Stimulated activated CD8-positive, alpha-beta memory T cell treated with anti-CD3 and anti-CD28 coated beads, Interleukin-15, amount 100 ng/mL, for 1 hour (primary cell): ENCODE measurements at regions not wholly inside any gene's neighbourhood (a gene's known extent, or its start where the extent isn't known, plus 50 kb on each side); places are given as distances from the start of the nearest gene placed in this dataset.
A peak's percentile ranks its signal among the peaks of the same experiment; 100 is the strongest.
"Not testable (repeated sequence)": the region's sequence is repeated elsewhere in the genome, so short reads cannot be mapped to it uniquely, and the experiment has no call there.

Source experiments
- DNase-seq: peaks from one replicate; pipeline ENCODE4 v3.0.0-alpha.2; 2020; ENCODE audit warnings: low read depth

GRCh38 chr1:121519042-121519755 lies 334.4 kb downstream of the SRGAP2C start:
- peak; percentile 52 for DNase-seq

- not testable (repeated sequence) for DNase-seq
Measured at GRCh38 chr1:121519756-121520286, 335.0 kb downstream of the SRGAP2C start.

- DNase-seq: no peak
Measured at GRCh38 chr1:121522061-121522759, 337.4 kb downstream of the SRGAP2C start.

GRCh38 chr1:121523112-121523511 lies 338.3 kb downstream of the SRGAP2C start:
- DNase-seq: not testable (repeated sequence)

GRCh38 chr1:121525355-121525754 lies 340.6 kb downstream of the SRGAP2C start:
- no peak for DNase-seq

GRCh38 chr1:121528958-121529357 lies 344.2 kb downstream of the SRGAP2C start:
- DNase-seq: not testable (repeated sequence)

- DNase-seq: not testable (repeated sequence)
Measured at GRCh38 chr1:121530026-121530425, 345.3 kb downstream of the SRGAP2C start.

GRCh38 chr1:121531747-121532146 lies 347.0 kb downstream of the SRGAP2C start:
- not testable (repeated sequence) for DNase-seq

- DNase-seq: not testable (repeated sequence)
Measured at GRCh38 chr1:121538148-121538547, 353.4 kb downstream of the SRGAP2C start.

GRCh38 chr1:121538943-121539575 lies 354.3 kb downstream of the SRGAP2C start:
- no peak for DNase-seq

- not testable (repeated sequence) for DNase-seq
Measured at GRCh38 chr1:121543988-121544387, 359.2 kb downstream of the SRGAP2C start.

- DNase-seq: no peak
Measured at GRCh38 chr1:121544500-121544899, 359.7 kb downstream of the SRGAP2C start.

GRCh38 chr1:121545899-121546298 lies 361.1 kb downstream of the SRGAP2C start:
- DNase-seq: not testable (repeated sequence)

GRCh38 chr1:121546830-121547591 lies 362.2 kb downstream of the SRGAP2C start:
- no peak for DNase-seq

GRCh38 chr1:121547726-121548125 lies 363.0 kb downstream of the SRGAP2C start:
- not testable (repeated sequence) for DNase-seq

GRCh38 chr1:121550817-121551216 lies 366.0 kb downstream of the SRGAP2C start:
- not testable (repeated sequence) for DNase-seq

- not testable (repeated sequence) for DNase-seq
Measured at GRCh38 chr1:121551491-121551890, 366.7 kb downstream of the SRGAP2C start.

GRCh38 chr1:121556560-121556959 lies 371.8 kb downstream of the SRGAP2C start:
- not testable (repeated sequence) for DNase-seq

- not testable (repeated sequence) for DNase-seq
Measured at GRCh38 chr1:121558034-121558433, 373.3 kb downstream of the SRGAP2C start.

- DNase-seq: no peak
Measured at GRCh38 chr1:121558514-121558913, 373.7 kb downstream of the SRGAP2C start.

GRCh38 chr1:121566346-121566745 lies 381.6 kb downstream of the SRGAP2C start:
- no peak for DNase-seq

GRCh38 chr1:121569428-121569827 lies 384.7 kb downstream of the SRGAP2C start:
- DNase-seq: no peak
